Naive thymus-derived CD4-positive, alpha-beta T cell (primary cell): ENCODE measurements at regions not wholly inside any gene's neighbourhood (a gene's known extent, or its start where the extent isn't known, plus 50 kb on each side); places are given as distances from the start of the nearest gene placed in this dataset.
A peak's percentile ranks its signal among the peaks of the same experiment; 100 is the strongest.

Source experiments
- ATAC-seq: fragments of 150-1000 bp; cut with Tn5 transposase; 2 replicates; pipeline ENCODE4 v1.10.0; 2021; ENCODE audit warnings: mild to moderate bottlenecking, moderate library complexity
- CTCF ChIA-PET: fragments of 350-600 bp; sonication (Branson Sonifier 250); formaldehyde crosslinking; loops from one replicate; lab custom pipeline; 2021; ENCODE audit warnings: antibody characterized with exemption; lab: Charles Lee
- POLR2A ChIA-PET: fragments of 350-600 bp; sonication (Branson Sonifier 250); formaldehyde crosslinking; loops from one replicate; lab custom pipeline; 2021; ENCODE audit warnings: antibody characterized with exemption, inconsistent platforms; lab: Charles Lee
- DNase-seq, 9 donors: peaks; one replicate each; pipeline versions ENCODE4 v3.0.0 to v3.0.0-alpha.2; 2020 to 2022; ENCODE audit warnings: mixed read lengths in 1 of 9
- H3K27ac ChIP-seq: one replicate; pipeline ENCODE4 v1.7.0; 2013; ENCODE audit warnings: mild to moderate bottlenecking, low read depth, low read length, moderate library complexity
- H3K27me3 ChIP-seq, 2 donors: one replicate each; pipeline ENCODE4 v1.7.0; 2013; ENCODE audit warnings: low read length in 2 of 2, mild to moderate bottlenecking in 2 of 2, moderate library complexity in 2 of 2; ENCODE audit not compliant: control insufficient read depth in 2 of 2, insufficient read depth in 2 of 2
- H3K36me3 ChIP-seq, 3 experiments: 1 replicate in 2 of 3; 2 replicates in 1 of 3; pipeline ENCODE4 v1.7.0; 2013; ENCODE audit warnings: low read length in 3 of 3, mild to moderate bottlenecking in 3 of 3, moderate library complexity in 1 of 3; ENCODE audit not compliant: insufficient read depth in 3 of 3, control insufficient read depth in 2 of 3
- H3K4me1 ChIP-seq, 2 donors: one replicate each; pipeline ENCODE4 v1.7.0; 2013; ENCODE audit warnings: low read length in 2 of 2, mild to moderate bottlenecking in 2 of 2, moderate library complexity in 1 of 2; ENCODE audit not compliant: control insufficient read depth in 2 of 2, insufficient read depth in 2 of 2
- H3K4me3 ChIP-seq: 2 replicates; pipeline ENCODE4 v1.7.0; 2013; ENCODE audit warnings: mild to moderate bottlenecking, low read length
- H3K9me3 ChIP-seq, 3 experiments: 1 replicate in 2 of 3; 2 replicates in 1 of 3; pipeline ENCODE4 v1.7.0; 2013; ENCODE audit warnings: low read length in 3 of 3; ENCODE audit not compliant: control insufficient read depth in 2 of 3
- H3K27ac Mint-ChIP-seq, 9 donors: one replicate each; pipeline ENCODE4 v1.8.0; 2020 to 2022; ENCODE audit warnings: mixed read lengths in 9 of 9, mild to moderate bottlenecking in 8 of 9, moderate library complexity in 5 of 9, inconsistent platforms in 2 of 9
- H3K27me3 Mint-ChIP-seq, 5 donors: one replicate each; pipeline ENCODE4 v1.8.0; 2021 to 2022; ENCODE audit warnings: mixed read lengths in 5 of 5, mild to moderate bottlenecking in 1 of 5
- H3K36me3 Mint-ChIP-seq, 5 donors: one replicate each; pipeline ENCODE4 v1.8.0; 2020 to 2022; ENCODE audit warnings: mixed read lengths in 5 of 5, mild to moderate bottlenecking in 3 of 5, inconsistent platforms in 1 of 5
- H3K4me1 Mint-ChIP-seq, 7 donors: one replicate each; pipeline ENCODE4 v1.8.0; 2020 to 2022; ENCODE audit warnings: mixed read lengths in 7 of 7, mild to moderate bottlenecking in 3 of 7, inconsistent platforms in 1 of 7
- H3K4me3 Mint-ChIP-seq, 10 donors: one replicate each; pipeline ENCODE4 v1.8.0; 2020 to 2022; ENCODE audit warnings: mild to moderate bottlenecking in 10 of 10, mixed read lengths in 10 of 10, moderate library complexity in 6 of 10, inconsistent platforms in 2 of 10
- H3K9me3 Mint-ChIP-seq, 11 donors: one replicate each; pipeline ENCODE4 v1.8.0; 2020 to 2022; ENCODE audit warnings: mixed read lengths in 11 of 11, mild to moderate bottlenecking in 4 of 11, inconsistent platforms in 1 of 11, moderate library complexity in 1 of 11
- intact Hi-C, 2 donors: fragments of 100-400 bp; cut with micrococcal nuclease; formaldehyde crosslinking; loops; one replicate each; pipeline ENCODE4 v1.15.1; 2023

- Histone ChIP-seq H3K27ac (no peak overlapping the region), H3K27me3 (no peaks in the 10 kb centered on the region), H3K4me3 (no peak overlapping the region), H3K36me3 (no peaks in the 10 kb centered on the region), H3K4me1 (no peaks in the 10 kb centered on the region), H3K9me3 (peaks cover 0 to 13% (median 0%) of the 10 kb centered on the region in 3 experiments)
- POLR2A ChIA-PET: no interaction called here
- H3K27ac Mint-ChIP-seq: no peak overlapping the region
- H3K27me3 Mint-ChIP-seq: no peaks in the 10 kb centered on the region
- no peak overlapping the region for H3K4me3 Mint-ChIP-seq
- ATAC-seq: no peak
- DNase-seq: no peak
- CTCF ChIA-PET: no interaction called here
- intact Hi-C loops: no loop called here
- H3K4me1 Mint-ChIP-seq: peaks cover 0 to 10% (median under 1%) of the 10 kb centered on the region in 7 donors
- peaks cover 6 to 37% (median 17%) of the 10 kb centered on the region in 11 donors for H3K9me3 Mint-ChIP-seq
- peaks cover 0 to 10% (median 4%) of the 10 kb centered on the region in 5 donors for H3K36me3 Mint-ChIP-seq
Measured at GRCh38 chr4:22573198-22573597, 57.3 kb upstream of the ADGRA3 start.

DNA sequence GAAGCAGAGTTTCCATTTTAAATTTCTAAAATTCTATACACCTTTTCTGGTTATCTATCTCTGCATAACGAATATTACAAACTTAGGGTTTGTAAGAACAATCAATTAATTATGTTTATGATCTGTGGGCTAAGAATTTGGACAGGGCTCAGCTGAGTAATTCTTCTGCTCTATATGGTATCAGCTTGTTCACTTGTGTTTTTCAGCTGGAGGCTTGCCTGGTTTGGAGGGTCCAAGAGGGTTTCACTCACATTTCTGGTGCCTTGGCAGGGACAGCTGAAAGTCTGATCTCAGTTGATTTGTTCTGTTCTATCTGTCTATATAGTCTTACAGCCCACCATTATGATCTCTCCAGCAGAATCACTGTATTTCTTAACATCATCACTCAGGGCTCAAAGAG, 57.8 kb upstream of the ADGRA3 start:
- Mint-ChIP-seq H3K27ac (peak overlapping the region in 1 of 9 donors; percentile 12), H3K27me3 (no peaks in the 10 kb centered on the region), H3K9me3 (peaks cover 6 to 33% (median 14%) of the 10 kb centered on the region in 11 donors), H3K36me3 (peaks cover 0 to 10% (median 4%) of the 10 kb centered on the region in 5 donors), H3K4me1 (peaks cover 0 to 14% (median 4%) of the 10 kb centered on the region in 7 donors), H3K4me3 (no peak overlapping the region)
- Histone ChIP-seq H3K4me3 (no peak overlapping the region), H3K4me1 (no peaks in the 10 kb centered on the region), H3K27me3 (no peaks in the 10 kb centered on the region), H3K36me3 (no peaks in the 10 kb centered on the region), H3K27ac (no peak overlapping the region), H3K9me3 (peaks cover 0 to 13% (median 0%) of the 10 kb centered on the region in 3 experiments)
- intact Hi-C loops: no loop called here
- ChIA-PET POLR2A (no interaction called here), CTCF (no interaction called here)
- DNase-seq (no peak), ATAC-seq (no peak)

GRCh38 chr4:22574424-22574823, 58.6 kb upstream of the ADGRA3 start:
- Mint-ChIP-seq H3K9me3 (peaks cover 6 to 25% (median 11%) of the 10 kb centered on the region in 11 donors), H3K36me3 (peaks cover 0 to 10% (median 4%) of the 10 kb centered on the region in 5 donors)
- CTCF ChIA-PET: no interaction called here

DNA sequence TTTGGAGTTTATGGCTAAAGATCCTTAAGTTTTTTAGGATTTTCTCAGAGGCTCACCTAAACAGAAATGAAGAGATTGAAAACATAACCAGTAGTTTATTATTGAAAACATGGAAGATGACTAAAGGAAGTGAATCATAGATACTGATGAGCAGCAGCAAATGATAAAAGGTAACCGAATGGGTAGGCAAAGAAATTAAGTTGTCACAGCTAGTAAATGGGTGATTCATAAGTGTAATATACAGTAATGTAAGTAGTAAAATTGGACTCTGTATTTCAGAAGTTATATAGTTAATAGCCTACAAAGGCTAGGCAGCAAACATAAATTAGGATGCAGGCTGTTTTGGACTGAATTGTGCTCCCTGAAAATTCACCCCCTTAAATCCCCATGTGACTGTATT, 59.0 kb upstream of the ADGRA3 start:
- Histone ChIP-seq H3K4me3 (no peak overlapping the region), H3K27me3 (no peaks in the 10 kb centered on the region), H3K36me3 (no peaks in the 10 kb centered on the region), H3K27ac (no peak overlapping the region), H3K9me3 (peaks cover 0 to 13% (median 0%) of the 10 kb centered on the region in 3 experiments), H3K4me1 (no peaks in the 10 kb centered on the region)
- no peak overlapping the region for H3K27ac Mint-ChIP-seq
- intact Hi-C loops: no loop called here
- ATAC-seq (no peak), DNase-seq (no peak)
- H3K9me3 Mint-ChIP-seq: peaks cover 6 to 20% (median 13%) of the 10 kb centered on the region in 11 donors
- no peak overlapping the region for H3K4me3 Mint-ChIP-seq
- no peaks in the 10 kb centered on the region for H3K27me3 Mint-ChIP-seq
- peaks cover 0 to 15% (median 5%) of the 10 kb centered on the region in 7 donors for H3K4me1 Mint-ChIP-seq
- POLR2A ChIA-PET: no interaction called here
- CTCF ChIA-PET: no interaction called here
- H3K36me3 Mint-ChIP-seq: peaks cover 0 to 10% (median 4%) of the 10 kb centered on the region in 5 donors

More at GRCh38 chr4:22574424-22574823, 58.6 kb upstream of the ADGRA3 start:
- DNase-seq (no peak), ATAC-seq (no peak)
- no peak overlapping the region for H3K4me3 ChIP-seq
- Mint-ChIP-seq H3K27me3 (no peaks in the 10 kb centered on the region), H3K4me1 (peaks cover 0 to 15% (median 5%) of the 10 kb centered on the region in 7 donors), H3K4me3 (no peak overlapping the region), H3K27ac (no peak overlapping the region)
- H3K4me1 ChIP-seq: no peaks in the 10 kb centered on the region
- POLR2A ChIA-PET: no interaction called here
- H3K27ac ChIP-seq: no peak overlapping the region
- intact Hi-C loops: no loop called here
- peaks cover 0 to 13% (median 0%) of the 10 kb centered on the region in 3 experiments for H3K9me3 ChIP-seq
- no peaks in the 10 kb centered on the region for H3K36me3 ChIP-seq
- H3K27me3 ChIP-seq: no peaks in the 10 kb centered on the region

DNA sequence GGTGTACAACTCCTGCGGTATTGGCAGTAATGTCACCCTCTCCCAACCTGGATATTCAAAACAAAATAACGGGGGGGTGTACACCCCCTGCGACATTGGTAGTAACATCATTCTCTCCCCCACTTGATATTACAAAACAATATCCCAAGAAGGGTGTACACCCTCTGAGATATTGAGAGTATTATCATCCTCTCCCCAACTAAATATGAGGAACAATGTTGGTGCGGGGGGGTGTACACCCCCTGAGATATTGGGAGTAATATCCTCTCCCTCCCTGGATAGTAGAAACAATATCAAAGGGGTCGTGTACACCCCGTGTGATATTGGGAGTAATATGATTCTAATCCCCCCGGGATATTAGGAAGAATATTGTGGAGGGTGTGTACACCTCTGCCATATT, 71.4 kb upstream of the ADGRA3 start:
- no peak for ATAC-seq
- H3K27me3 ChIP-seq: no peaks in the 10 kb centered on the region
- H3K9me3 ChIP-seq: no peaks in the 10 kb centered on the region
- ChIA-PET POLR2A (no interaction called here), CTCF (no interaction called here)
- no peaks in the 10 kb centered on the region for H3K27me3 Mint-ChIP-seq
- no peak for DNase-seq
- H3K36me3 ChIP-seq: no peaks in the 10 kb centered on the region
- intact Hi-C loops: no loop called here
- peaks cover 0 to 10% (median 0%) of the 10 kb centered on the region in 7 donors for H3K4me1 Mint-ChIP-seq
- H3K4me3 ChIP-seq: no peak overlapping the region
- no peak overlapping the region for H3K4me3 Mint-ChIP-seq
- H3K9me3 Mint-ChIP-seq: peaks cover 0 to 8% (median 0%) of the 10 kb centered on the region in 11 donors
- H3K4me1 ChIP-seq: no peaks in the 10 kb centered on the region
- no peak overlapping the region for H3K27ac ChIP-seq
- H3K36me3 Mint-ChIP-seq: no peaks in the 10 kb centered on the region
- H3K27ac Mint-ChIP-seq: no peak overlapping the region

- peaks cover 0 to 2% (median 0%) of the 10 kb centered on the region in 7 donors for H3K4me1 Mint-ChIP-seq
- ATAC-seq: no peak
- intact Hi-C loops: no loop called here
- no peaks in the 10 kb centered on the region for H3K27me3 Mint-ChIP-seq
- Histone ChIP-seq H3K36me3 (no peaks in the 10 kb centered on the region), H3K27me3 (no peaks in the 10 kb centered on the region), H3K4me3 (no peak overlapping the region), H3K9me3 (no peaks in the 10 kb centered on the region), H3K27ac (no peak overlapping the region), H3K4me1 (no peaks in the 10 kb centered on the region)
- POLR2A ChIA-PET: no interaction called here
- no peaks in the 10 kb centered on the region for H3K36me3 Mint-ChIP-seq
- CTCF ChIA-PET: no interaction called here
- peaks cover 0 to 2% (median 0%) of the 10 kb centered on the region in 11 donors for H3K9me3 Mint-ChIP-seq
- no peak overlapping the region for H3K27ac Mint-ChIP-seq
- DNase-seq: no peak
- H3K4me3 Mint-ChIP-seq: no peak overlapping the region
Measured at GRCh38 chr4:22593933-22594332, 78.1 kb upstream of the ADGRA3 start.

- ChIA-PET POLR2A (no interaction called here), CTCF (no interaction called here)
- ATAC-seq (peak; percentile 32), DNase-seq (no peak)
- H3K4me3 ChIP-seq: no peak overlapping the region
- intact Hi-C loops: no loop called here
- no peak overlapping the region for H3K27ac Mint-ChIP-seq
- H3K4me1 ChIP-seq: no peaks in the 10 kb centered on the region
- H3K4me3 Mint-ChIP-seq: no peak overlapping the region
- no peaks in the 10 kb centered on the region for H3K27me3 ChIP-seq
- peaks cover 0 to 2% (median 0%) of the 10 kb centered on the region in 7 donors for H3K4me1 Mint-ChIP-seq
- no peaks in the 10 kb centered on the region for H3K36me3 ChIP-seq
- H3K36me3 Mint-ChIP-seq: no peaks in the 10 kb centered on the region
- no peak overlapping the region for H3K27ac ChIP-seq
- H3K9me3 Mint-ChIP-seq: peaks cover 0 to 2% (median 0%) of the 10 kb centered on the region in 11 donors
- H3K27me3 Mint-ChIP-seq: no peaks in the 10 kb centered on the region
- H3K9me3 ChIP-seq: no peaks in the 10 kb centered on the region
Measured at GRCh38 chr4:22595684-22596083, 79.8 kb upstream of the ADGRA3 start.
